ENCODE measurements at regions not wholly inside any gene's neighbourhood (a gene's known extent, or its start where the extent isn't known, plus 50 kb on each side); places are given as distances from the start of the nearest gene placed in this dataset.
"Not testable (repeated sequence)": the region's sequence is repeated elsewhere in the genome, so short reads cannot be mapped to it uniquely, and the experiment has no call there.

GRCh38 chr1:221488550-221488949, 253.3 kb downstream of the DUSP10 start:
- FAIRE-seq (no peak), DNase-seq (ENCODE audit: insufficient read length, low spot score) (no peak)

- no peak for DNase-seq (ENCODE audit: insufficient read length, low spot score)
- no peak for FAIRE-seq
Observed at GRCh38 chr1:221494670-221495069, 247.2 kb downstream of the DUSP10 start.

- FAIRE-seq (no peak), DNase-seq (ENCODE audit: insufficient read length, low spot score) (no peak)
Observed at GRCh38 chr1:221497046-221497445, 244.8 kb downstream of the DUSP10 start.

GRCh38 chr1:221503268-221503667, 238.6 kb downstream of the DUSP10 start:
- DNase-seq (ENCODE audit: insufficient read length, low spot score) (no peak), FAIRE-seq (no peak)

- FAIRE-seq (no peak), DNase-seq (ENCODE audit: insufficient read length, low spot score) (no peak)
Observed at GRCh38 chr1:221509575-221510355, 232.1 kb downstream of the DUSP10 start.

- FAIRE-seq (no peak), DNase-seq (ENCODE audit: insufficient read length, low spot score) (no peak)
Observed at GRCh38 chr1:221510793-221511503, 230.9 kb downstream of the DUSP10 start.

GRCh38 chr1:221511797-221512196, 230.1 kb downstream of the DUSP10 start:
- FAIRE-seq (no peak), DNase-seq (ENCODE audit: insufficient read length, low spot score) (no peak)

- DNase-seq (ENCODE audit: insufficient read length, low spot score): no peak
- no peak for FAIRE-seq
Observed at GRCh38 chr1:221514806-221515205, 227.1 kb downstream of the DUSP10 start.

GRCh38 chr1:221515496-221515895, 226.4 kb downstream of the DUSP10 start:
- no peak for DNase-seq (ENCODE audit: insufficient read length, low spot score)
- no peak for FAIRE-seq

GRCh38 chr1:221517961-221518360, 223.9 kb downstream of the DUSP10 start:
- no peak for DNase-seq (ENCODE audit: insufficient read length, low spot score)
- FAIRE-seq: peak; percentile 49

- FAIRE-seq: no peak
- DNase-seq (ENCODE audit: insufficient read length, low spot score): no peak
Observed at GRCh38 chr1:221520250-221520649, 221.6 kb downstream of the DUSP10 start.

GRCh38 chr1:221521686-221522085, 220.2 kb downstream of the DUSP10 start:
- DNase-seq (ENCODE audit: insufficient read length, low spot score): no peak
- FAIRE-seq: no peak

- no peak for DNase-seq (ENCODE audit: insufficient read length, low spot score)
- no peak for FAIRE-seq
Observed at GRCh38 chr1:221522529-221522940, 219.4 kb downstream of the DUSP10 start.

GRCh38 chr1:221525749-221526148, 216.1 kb downstream of the DUSP10 start:
- no peak for DNase-seq (ENCODE audit: insufficient read length, low spot score)
- no peak for FAIRE-seq

GRCh38 chr1:221527302-221527701, 214.6 kb downstream of the DUSP10 start:
- no peak for DNase-seq (ENCODE audit: insufficient read length, low spot score)
- FAIRE-seq: no peak

GRCh38 chr1:221527886-221528624, 213.8 kb downstream of the DUSP10 start:
- FAIRE-seq (peak; percentile 4), DNase-seq (ENCODE audit: insufficient read length, low spot score) (no peak)

- not testable (repeated sequence) for DNase-seq (ENCODE audit: insufficient read length, low spot score)
Observed at GRCh38 chr1:221530159-221530558, 211.7 kb downstream of the DUSP10 start.

GRCh38 chr1:221530791-221531190, 211.1 kb downstream of the DUSP10 start:
- DNase-seq (ENCODE audit: insufficient read length, low spot score) (no peak), FAIRE-seq (no peak)

More at GRCh38 chr1:221530159-221530558, 211.7 kb downstream of the DUSP10 start:
- not testable (repeated sequence) for FAIRE-seq

GRCh38 chr1:221532071-221532773, 209.7 kb downstream of the DUSP10 start:
- DNase-seq (ENCODE audit: insufficient read length, low spot score) (no peak), FAIRE-seq (no peak)

GRCh38 chr1:221541296-221541695, 200.6 kb downstream of the DUSP10 start:
- DNase-seq (ENCODE audit: insufficient read length, low spot score) (no peak), FAIRE-seq (no peak)

Measured in HTR-8/SVneo (cell line).